IPS DF 6.9 (cell line): ENCODE measurements at regions not wholly inside any gene's neighbourhood (a gene's known extent, or its start where the extent isn't known, plus 50 kb on each side); places are given as distances from the start of the nearest gene placed in this dataset.

Source experiments
- DNase-seq: peaks from one replicate; pipeline ENCODE4 v3.0.0-alpha.2; 2013; ENCODE audit warnings: low read depth, low spot score
- H3K27ac ChIP-seq: one replicate; pipeline ENCODE4 v1.5.1; 2013; ENCODE audit warnings: low read length, control low read depth
- H3K27me3 ChIP-seq: 2 replicates; pipeline ENCODE4 v1.6.1; 2013; ENCODE audit warnings: mild to moderate bottlenecking, low read length; ENCODE audit not compliant: control insufficient read depth, insufficient read depth
- H3K36me3 ChIP-seq: 2 replicates; pipeline ENCODE4 v1.6.1; 2013; ENCODE audit warnings: low read length; ENCODE audit not compliant: control insufficient read depth, insufficient read depth
- H3K4me1 ChIP-seq: 2 replicates; pipeline ENCODE4 v1.6.1; 2013; ENCODE audit warnings: low read length; ENCODE audit not compliant: control insufficient read depth, insufficient read depth
- H3K4me3 ChIP-seq: 2 replicates; pipeline ENCODE4 v1.5.1; 2013; ENCODE audit warnings: mild to moderate bottlenecking, low read length
- H3K9me3 ChIP-seq: 2 replicates; pipeline ENCODE4 v1.6.1; 2013; ENCODE audit warnings: low read length, inconsistent platforms; ENCODE audit not compliant: control insufficient read depth, insufficient read depth
- WGBS: extraction: QIAGEN DNeasy Blood & Tissue Kit; methylation state at CpG from one replicate; pipeline ENCODE4 v1.1.7; 2013; ENCODE audit warnings: mixed read lengths, missing lambda C conversion rate; ENCODE audit not compliant: insufficient read length, insufficient coverage; 5-methylcytosine and 5-hydroxymethylcytosine counted together

DNA sequence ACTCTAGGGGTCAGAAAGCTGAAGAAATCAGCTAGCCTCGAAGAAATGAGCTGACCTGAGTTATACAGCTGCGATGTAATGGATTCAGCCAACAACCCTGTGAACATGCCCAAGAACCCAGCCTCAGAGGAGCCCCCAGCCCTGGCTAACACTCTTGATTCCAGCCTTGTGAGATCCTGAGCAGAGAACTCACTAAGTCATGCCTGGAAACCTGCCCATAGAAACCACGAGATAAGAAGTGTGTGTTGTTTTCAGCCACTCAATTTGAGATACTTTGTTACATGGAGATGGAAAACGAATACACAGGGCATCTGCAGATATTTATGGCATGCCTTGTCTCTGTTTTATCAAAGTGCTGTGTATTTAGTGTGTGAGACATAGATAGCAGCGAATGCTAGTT is 265.2 kb downstream of the QKI start:
- no peaks in the 10 kb centered on the region for H3K4me1 ChIP-seq
- H3K27ac ChIP-seq, result no peak overlapping the region
- WGBS, result no CpG with 5 or more reads among the region's 5 CpGs
- no peak for DNase-seq
- no peak overlapping the region for H3K4me3 ChIP-seq
- H3K36me3 ChIP-seq, result no peaks in the 10 kb centered on the region
- no peaks in the 10 kb centered on the region for H3K27me3 ChIP-seq
- 0 out of 2 replicates have a peak, but pooled peaks cover 1% of the 10 kb centered on the region for H3K9me3 ChIP-seq

DNA sequence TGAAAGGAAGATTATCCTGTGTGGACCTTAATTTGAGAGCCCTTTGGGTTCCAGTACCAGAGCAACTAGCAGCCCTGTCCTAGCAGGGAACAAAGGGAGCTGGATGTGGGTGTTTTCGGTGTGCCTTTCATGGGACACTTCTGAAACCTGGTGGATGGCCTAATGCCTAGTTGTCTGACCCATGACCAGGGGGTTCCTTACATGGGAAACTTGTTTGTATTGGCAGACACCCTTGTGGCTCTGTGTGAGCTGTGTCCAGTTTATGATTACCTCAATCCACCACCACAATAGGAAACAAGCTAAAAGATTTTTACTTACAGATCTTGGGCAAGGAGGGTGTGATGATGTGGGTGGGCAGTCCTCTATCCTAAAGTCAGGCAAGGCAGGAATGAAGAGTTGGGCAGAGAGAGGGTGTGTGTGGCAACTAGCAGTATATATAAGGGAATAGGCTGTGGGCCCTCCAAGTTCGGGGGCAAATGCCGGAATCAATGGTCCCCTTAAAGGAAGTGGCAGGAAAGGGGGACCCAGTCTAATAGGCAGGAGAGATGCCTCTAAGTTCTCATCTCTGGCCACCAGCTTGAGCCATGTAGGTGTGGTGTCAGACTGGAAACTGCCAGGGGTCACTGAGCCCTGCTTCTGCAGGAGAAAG is 264.6 kb downstream of the QKI start:
- no peak overlapping the region for H3K27ac ChIP-seq
- 0 out of 2 replicates have a peak, but pooled peaks cover 1% of the 10 kb centered on the region for H3K9me3 ChIP-seq
- no peaks in the 10 kb centered on the region for H3K36me3 ChIP-seq
- no peak for DNase-seq
- H3K4me3 ChIP-seq, result no peak overlapping the region
- no CpG with 5 or more reads among the region's 3 CpGs for WGBS
- no peaks in the 10 kb centered on the region for H3K4me1 ChIP-seq
- no peaks in the 10 kb centered on the region for H3K27me3 ChIP-seq

DNA sequence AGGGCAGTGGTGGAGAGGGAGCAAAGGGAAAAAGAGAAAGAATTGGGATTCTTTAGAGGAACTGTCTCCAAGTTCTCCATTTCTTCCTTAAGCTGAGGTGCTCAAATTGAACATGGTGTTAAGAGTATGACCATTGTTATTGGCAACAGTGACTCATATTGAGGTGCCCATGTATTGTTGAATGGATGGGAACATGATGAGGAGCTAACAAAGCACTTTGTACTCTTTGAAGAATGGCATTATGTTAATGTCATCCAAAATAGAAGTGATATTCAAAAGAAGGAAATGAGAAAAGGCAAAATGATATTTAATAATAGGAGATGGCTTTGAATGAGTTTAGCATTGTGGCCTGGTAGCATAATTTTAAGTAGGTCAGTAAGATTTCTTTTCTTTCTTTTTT is 261.1 kb downstream of the QKI start:
- Histone ChIP-seq H3K9me3 (0 out of 2 replicates have a peak, but pooled peaks cover 1% of the 10 kb centered on the region), H3K27ac (no peak overlapping the region), H3K4me3 (no peak overlapping the region), H3K27me3 (no peaks in the 10 kb centered on the region), H3K36me3 (no peaks in the 10 kb centered on the region), H3K4me1 (no peaks in the 10 kb centered on the region)
- DNase-seq, result no peak

DNA sequence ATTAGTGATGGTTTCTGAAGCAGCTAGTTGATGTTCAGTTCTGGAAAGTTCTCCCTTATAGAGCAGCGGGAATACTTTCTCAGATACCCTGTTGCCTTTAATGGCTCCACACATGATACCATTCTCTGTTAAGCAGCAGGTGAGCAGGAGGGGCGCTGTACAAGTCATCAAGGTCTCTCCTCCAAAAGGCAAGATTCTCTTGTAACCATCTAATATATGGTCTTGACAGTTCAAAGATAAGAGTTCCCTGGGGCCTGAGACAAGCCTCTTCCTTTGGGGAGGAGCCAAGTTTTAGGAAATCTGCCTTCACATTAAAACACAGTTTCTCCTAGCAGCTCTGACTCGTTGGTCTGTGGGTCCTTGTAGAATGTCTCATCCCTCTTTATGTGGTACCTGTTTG is 258.2 kb downstream of the QKI start:
- no peak overlapping the region for H3K4me3 ChIP-seq
- no peak overlapping the region for H3K27ac ChIP-seq
- no CpG with 5 or more reads among the region's 3 CpGs for WGBS
- H3K27me3 ChIP-seq, result no peaks in the 10 kb centered on the region
- no peaks in the 10 kb centered on the region for H3K36me3 ChIP-seq
- 0 out of 2 replicates have a peak, but pooled peaks cover 1% of the 10 kb centered on the region for H3K9me3 ChIP-seq
- no peak for DNase-seq
- H3K4me1 ChIP-seq, result no peaks in the 10 kb centered on the region

DNA sequence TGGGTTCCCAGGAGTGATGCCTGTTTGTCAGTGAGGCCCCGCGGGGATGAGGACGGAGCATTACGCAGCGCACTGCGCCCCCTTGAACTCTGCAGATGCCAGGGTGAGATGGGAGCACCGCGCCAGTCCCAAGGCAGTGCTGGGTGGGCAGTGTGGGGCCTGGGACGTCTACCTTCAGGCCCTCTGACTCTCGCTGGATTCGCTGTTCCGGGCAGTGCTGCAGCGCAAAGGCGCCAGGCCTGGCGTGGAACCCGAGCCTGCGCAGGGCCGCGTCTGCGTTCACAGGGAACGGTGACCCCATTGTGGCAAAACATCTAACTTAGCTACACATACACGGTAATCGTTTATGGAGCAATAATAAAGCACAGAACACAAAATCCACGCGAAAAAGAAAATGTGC is 257.3 kb downstream of the QKI start:
- WGBS, result no CpG with 5 or more reads among the region's 25 CpGs
- H3K4me1 ChIP-seq, result no peaks in the 10 kb centered on the region
- no peak overlapping the region for H3K27ac ChIP-seq
- H3K27me3 ChIP-seq, result no peaks in the 10 kb centered on the region
- no peak for DNase-seq
- H3K9me3 ChIP-seq, result 0 out of 2 replicates have a peak, but pooled peaks cover 1% of the 10 kb centered on the region
- H3K36me3 ChIP-seq, result no peaks in the 10 kb centered on the region
- no peak overlapping the region for H3K4me3 ChIP-seq

DNA sequence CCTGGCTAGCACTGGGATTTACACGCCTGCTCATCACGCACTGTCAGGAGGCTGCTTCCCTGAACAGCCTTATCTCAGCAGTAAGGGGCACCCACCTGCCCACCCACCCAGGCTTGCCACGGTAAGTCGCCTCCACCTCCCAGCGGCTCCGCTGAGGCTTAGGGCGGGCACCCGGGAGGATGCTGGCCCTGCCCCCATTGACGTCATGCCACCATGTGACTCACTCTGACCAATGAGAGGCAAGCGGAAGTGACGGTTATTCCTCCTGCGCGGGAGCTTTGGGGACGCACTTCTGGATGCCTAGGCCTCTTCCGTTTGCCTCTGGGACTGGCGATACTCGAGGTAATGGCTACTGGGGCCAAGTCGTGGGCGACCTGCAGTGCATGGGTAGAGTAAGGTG is 256.8 kb downstream of the QKI start:
- no CpG with 5 or more reads among the region's 19 CpGs for WGBS

DNA sequence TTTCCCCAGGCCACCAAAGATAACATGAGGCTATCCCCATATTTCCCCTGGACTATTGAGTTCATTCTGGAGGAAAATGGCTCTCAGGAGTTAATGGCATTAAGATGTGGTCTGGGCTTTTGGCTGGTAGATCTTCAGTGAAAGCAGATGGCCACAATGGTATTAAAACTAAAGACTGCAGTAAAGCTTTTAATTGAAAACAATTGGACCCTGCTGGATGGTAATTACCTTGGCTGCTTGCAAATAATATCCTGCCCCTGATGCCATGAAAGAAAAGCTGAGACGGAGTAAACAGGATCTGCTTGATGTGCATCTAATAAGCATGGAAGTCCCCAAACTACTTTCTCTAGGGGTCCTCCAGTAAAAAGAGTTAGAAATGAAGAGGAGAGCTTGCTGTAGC is 255.8 kb downstream of the QKI start:
- DNase-seq, result no peak
- Histone ChIP-seq H3K27ac (no peak overlapping the region), H3K36me3 (no peaks in the 10 kb centered on the region), H3K9me3 (0 out of 2 replicates have a peak, but pooled peaks cover under 1% of the 10 kb centered on the region), H3K4me3 (no peak overlapping the region), H3K4me1 (no peaks in the 10 kb centered on the region), H3K27me3 (no peaks in the 10 kb centered on the region)
- no CpG with 5 or more reads among the region's 1 CpG for WGBS

More for the DNA sequence above, 256.8 kb downstream of the QKI start:
- no peak overlapping the region for H3K4me3 ChIP-seq
- H3K9me3 ChIP-seq, result 0 out of 2 replicates have a peak, but pooled peaks cover 1% of the 10 kb centered on the region
- H3K27me3 ChIP-seq, result no peaks in the 10 kb centered on the region
- H3K27ac ChIP-seq, result no peak overlapping the region
- no peaks in the 10 kb centered on the region for H3K4me1 ChIP-seq
- DNase-seq, result no peak
- no peaks in the 10 kb centered on the region for H3K36me3 ChIP-seq

DNA sequence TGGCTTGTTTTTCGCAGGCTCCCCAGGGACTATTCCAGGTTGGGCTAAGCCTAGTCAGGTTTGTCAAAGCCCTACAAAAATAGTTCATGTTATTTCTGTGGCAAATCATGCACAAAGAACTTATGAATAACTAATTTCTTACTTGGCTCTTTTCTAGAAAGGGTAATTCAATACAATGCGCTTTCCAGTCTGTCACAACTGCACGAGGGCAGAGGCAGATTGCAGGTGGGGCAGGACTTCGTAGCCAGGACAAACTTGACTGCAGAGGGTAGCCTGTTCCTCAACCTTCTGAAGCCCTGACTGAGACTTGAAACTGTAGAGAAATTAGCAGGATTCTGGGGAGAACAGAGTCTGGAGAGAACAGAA is 253.5 kb downstream of the QKI start:
- Histone ChIP-seq H3K27me3 (no peaks in the 10 kb centered on the region), H3K36me3 (no peaks in the 10 kb centered on the region), H3K4me3 (no peak overlapping the region), H3K27ac (no peak overlapping the region), H3K4me1 (no peaks in the 10 kb centered on the region), H3K9me3 (no peaks in the 10 kb centered on the region)
- no peak for DNase-seq
- no CpG with 5 or more reads among the region's 4 CpGs for WGBS

DNA sequence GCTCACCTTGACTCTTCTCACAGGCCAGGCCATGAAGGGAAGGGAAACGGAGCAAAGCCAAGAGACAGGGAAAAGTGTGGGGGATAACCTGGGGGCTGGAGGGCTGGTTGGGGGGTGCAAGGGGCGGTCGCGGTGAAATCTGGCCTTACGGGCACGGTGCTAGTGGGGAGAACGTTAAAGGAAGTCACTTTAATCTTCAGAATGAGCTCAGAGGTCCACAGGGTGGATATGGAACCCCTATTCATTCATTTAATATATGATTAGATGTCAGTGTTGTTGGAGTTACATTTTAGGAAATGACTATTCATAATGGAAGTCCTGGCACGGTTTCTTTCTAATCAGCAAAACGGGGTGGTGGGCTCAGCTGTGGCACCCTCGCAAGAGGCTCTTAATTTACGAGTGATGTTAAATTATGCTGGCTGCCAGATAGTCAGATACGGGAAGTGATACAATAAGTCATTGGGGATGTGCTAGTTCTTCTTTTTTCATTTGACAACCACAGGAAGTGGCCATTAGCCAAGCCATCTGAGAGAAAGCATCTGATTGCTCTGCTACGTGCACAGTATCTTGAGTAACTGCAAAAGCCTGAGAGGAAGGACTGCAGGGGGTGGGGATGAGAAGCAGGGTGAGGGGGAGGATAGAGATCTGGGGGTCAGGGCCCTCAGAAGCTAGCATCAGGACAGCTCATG is 253.0 kb downstream of the QKI start:
- H3K4me1 ChIP-seq, result no peaks in the 10 kb centered on the region
- H3K4me3 ChIP-seq, result no peak overlapping the region
- H3K27ac ChIP-seq, result no peak overlapping the region
- H3K36me3 ChIP-seq, result no peaks in the 10 kb centered on the region
- H3K27me3 ChIP-seq, result no peaks in the 10 kb centered on the region
- no peak for DNase-seq
- H3K9me3 ChIP-seq, result no peaks in the 10 kb centered on the region
- WGBS, result no CpG with 5 or more reads among the region's 13 CpGs

DNA sequence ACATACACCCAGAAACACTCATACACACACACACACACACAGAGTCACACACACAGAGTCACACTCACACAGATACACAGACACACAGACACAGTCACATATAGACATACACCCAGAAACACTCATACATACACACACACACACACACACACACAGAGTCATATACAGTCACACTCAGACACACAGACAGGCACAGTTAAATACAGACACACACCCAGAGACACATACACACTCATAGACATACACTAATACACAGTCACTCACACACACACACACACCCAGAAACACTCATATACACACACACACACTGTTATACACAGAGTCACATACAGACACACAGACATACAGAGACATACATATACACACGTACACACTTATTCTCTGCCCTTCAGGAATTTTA is 250.9 kb downstream of the QKI start:
- H3K27me3 ChIP-seq, result no peaks in the 10 kb centered on the region
- H3K36me3 ChIP-seq, result no peaks in the 10 kb centered on the region
- 0 out of 2 replicates have a peak, but pooled peaks cover 2% of the 10 kb centered on the region for H3K4me1 ChIP-seq
- no CpG with 5 or more reads among the region's 1 CpG for WGBS
- no peak overlapping the region for H3K27ac ChIP-seq
- DNase-seq, result no peak
- H3K9me3 ChIP-seq, result no peaks in the 10 kb centered on the region
- H3K4me3 ChIP-seq, result no peak overlapping the region

DNA sequence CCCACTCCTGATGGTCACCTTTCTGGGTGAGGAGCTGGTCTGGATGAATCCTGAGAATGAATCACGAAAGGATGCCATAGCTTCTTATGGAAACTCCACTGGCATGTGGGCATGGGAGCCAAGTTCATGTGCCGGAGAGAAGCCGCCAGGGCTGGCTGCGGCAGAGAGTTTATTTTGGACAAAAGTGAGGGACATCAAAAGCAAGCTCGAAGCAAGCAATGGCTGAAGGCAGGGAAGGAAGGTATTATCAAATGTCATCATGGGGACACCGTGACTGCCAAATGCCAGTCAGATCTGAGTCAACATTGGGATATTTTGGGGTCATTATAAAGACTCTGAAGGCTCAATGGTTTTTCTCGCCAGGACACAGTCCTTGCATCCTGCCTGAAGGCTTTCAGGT is 249.1 kb downstream of the QKI start:
- Histone ChIP-seq H3K4me1 (0 out of 2 replicates have a peak, but pooled peaks cover 2% of the 10 kb centered on the region), H3K36me3 (no peaks in the 10 kb centered on the region), H3K4me3 (no peak overlapping the region), H3K27me3 (no peaks in the 10 kb centered on the region), H3K9me3 (no peaks in the 10 kb centered on the region), H3K27ac (no peak overlapping the region)
- DNase-seq, result no peak
- no CpG with 5 or more reads among the region's 7 CpGs for WGBS
